HG02678 (cell line): ENCODE measurements at regions not wholly inside any gene's neighbourhood (a gene's known extent, or its start where the extent isn't known, plus 50 kb on each side); places are given as distances from the start of the nearest gene placed in this dataset.

Experiments used
- ATAC-seq: cut with Tn5 transposase; IDR thresholded peaks from one replicate; pipeline ENCODE4 v1.9.1; 2021; ENCODE audit warnings: mild to moderate bottlenecking, moderate library complexity; ENCODE audit not compliant: unreplicated experiment

DNA sequence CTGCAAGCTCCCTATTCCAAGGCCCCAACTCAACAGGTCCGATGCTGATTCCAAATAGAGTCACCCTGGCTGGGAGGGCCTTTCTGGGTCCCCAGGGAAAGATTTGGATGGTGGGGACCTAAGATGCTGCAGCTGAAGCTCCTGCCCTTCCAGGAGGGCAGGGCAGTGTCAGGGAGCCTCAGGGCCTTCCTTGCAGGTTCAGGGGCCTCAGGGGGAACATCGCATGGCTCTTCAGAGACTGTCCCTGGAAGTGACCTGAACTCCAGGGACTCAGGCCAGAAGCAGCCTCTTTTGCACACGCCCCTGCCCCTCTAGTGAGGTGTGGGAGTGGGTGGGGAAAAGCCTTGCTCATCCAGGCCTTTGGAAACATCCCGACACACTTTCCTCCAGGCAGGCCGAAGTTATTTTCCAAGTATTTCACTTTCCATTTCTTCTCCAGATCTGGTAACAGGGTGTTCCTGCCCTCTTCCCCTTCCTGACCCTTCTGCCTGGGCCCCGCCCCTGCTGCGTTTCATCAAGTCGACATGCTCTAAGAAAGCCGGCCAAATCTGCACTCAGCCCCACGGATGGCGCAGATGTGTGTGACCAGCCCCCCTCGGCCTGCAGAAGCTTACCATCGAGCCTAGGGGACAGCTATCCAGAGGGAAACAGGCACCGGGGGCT is 159.5 kb downstream of the FGF18 start:
- ATAC-seq, result no peak

DNA sequence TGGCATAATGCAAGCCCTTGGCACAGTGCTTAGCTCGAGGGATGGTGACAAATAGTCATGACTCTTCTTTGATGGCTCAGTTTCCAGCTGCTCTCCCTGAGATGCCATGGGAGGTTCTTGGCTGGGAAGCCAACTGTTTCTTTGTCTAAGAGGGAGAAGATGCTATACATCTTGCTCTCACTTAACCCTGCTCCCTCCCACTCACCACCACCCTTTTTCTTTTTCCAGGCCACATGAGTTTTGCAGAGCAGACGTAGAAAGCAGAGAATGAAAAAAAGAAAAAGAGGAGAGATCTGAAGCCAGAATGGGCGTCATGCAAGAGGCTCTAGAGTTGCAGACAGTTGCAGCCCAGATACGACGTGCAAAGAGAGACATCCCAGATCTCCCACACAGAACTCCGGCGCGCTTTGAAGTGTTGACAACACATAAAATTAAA is 160.5 kb downstream of the FGF18 start:
- ATAC-seq, result no peak

DNA sequence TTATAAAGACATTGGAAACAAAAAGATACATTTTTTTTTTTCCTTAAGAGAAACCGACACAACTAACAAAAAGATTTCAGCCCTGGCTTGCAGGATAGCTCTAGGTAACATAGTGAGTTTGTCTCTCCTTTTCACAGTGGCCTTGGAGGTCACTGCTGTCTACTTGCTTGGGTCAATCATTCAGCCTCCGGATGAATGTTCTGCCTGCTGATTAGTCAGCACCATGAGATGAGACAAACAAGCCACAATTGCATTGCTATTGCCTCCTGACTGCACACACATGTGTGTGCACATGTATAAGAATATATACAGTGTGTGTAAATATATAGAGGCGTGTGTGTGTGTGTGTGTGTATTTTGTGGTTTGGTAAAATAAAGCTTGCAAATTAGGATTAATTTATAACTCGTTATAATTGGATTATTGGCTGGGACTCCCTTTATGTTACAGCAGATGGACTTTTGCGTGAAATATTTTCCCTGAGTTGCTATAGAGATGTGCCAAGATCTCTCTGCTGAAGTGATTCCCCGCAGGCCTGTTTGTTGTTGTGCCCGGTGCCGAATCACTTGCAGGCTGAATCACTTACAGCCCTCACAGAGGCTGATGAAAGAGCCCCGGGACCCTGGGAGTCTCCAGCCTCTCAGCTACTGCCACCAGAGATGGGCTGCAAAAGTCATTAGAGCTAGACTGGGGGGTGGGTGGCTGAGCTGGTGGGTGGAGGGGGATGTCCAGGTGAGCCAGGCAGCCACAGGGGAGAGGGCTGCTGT is 161.2 kb downstream of the FGF18 start:
- no peak for ATAC-seq

DNA sequence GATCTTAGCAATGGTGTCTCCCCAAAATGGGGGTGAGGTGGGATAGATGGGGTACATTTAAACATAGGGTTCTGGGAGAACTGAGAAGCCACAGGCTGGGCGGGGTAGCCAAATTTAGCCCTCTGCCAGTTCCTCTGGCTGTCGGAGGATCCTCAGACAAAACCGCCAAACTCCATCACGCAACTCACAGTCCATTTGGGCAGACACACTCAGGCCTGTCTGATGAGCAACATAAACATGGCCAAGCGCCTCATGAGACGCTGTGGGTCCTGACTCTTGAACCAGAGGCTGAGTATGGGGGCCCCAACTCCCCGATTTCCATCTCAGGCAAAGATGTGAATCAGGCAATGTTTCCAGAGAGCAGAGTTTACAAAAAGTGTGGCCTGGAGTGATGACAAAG is 162.3 kb downstream of the FGF18 start:
- ATAC-seq, result no peak

- ATAC-seq, result no peak
Measured at GRCh38 chr5:171582849-171583248, 163.4 kb downstream of the FGF18 start.

GRCh38 chr5:171585981-171586380 is 166.5 kb downstream of the FGF18 start:
- no peak for ATAC-seq

DNA sequence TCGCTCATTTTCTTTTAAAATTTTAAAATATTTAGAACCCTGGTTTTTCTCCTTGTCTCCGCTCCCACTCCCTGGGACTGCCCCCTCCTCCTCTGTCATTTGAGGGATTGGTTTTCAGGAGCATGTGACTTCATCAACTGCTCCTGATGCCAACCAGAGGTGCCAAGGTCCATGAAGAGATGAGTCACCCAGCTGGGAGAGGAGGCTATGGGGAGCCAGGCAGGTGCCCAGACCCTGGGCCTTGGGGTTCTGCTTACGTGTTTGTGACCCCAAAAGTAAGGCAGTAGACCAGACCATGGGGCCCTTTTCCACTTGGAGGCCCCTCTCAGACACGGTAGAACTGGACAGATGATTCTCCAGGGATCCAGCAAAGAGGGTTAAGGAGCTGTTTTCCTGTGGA is 167.0 kb downstream of the FGF18 start:
- no peak for ATAC-seq

DNA sequence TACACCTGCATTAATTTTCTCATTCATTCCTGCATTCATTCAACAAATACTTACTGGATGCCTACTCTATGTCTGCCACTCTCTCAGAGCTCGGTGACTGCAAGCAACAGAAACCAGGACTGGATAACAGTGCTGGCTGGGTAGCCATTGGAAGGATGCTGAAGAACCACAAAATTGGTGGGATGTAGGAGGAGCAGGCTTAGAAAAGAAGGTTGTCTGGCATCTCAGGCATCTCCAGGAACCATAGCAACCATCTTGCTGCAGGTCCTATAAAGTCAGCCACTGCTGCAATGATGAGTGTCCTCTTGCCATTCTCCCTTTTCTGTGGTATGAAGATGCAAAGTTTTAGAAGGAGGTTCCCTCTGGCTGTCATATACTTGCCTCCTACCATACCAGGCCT is 168.6 kb downstream of the FGF18 start:
- no peak for ATAC-seq

GRCh38 chr5:171588790-171589189 is 169.3 kb downstream of the FGF18 start:
- no peak for ATAC-seq

- ATAC-seq, result no peak
Measured at GRCh38 chr5:171589461-171589860, 170.0 kb downstream of the FGF18 start.

- no peak for ATAC-seq
Measured at GRCh38 chr5:171592076-171592475, 172.6 kb downstream of the FGF18 start.

DNA sequence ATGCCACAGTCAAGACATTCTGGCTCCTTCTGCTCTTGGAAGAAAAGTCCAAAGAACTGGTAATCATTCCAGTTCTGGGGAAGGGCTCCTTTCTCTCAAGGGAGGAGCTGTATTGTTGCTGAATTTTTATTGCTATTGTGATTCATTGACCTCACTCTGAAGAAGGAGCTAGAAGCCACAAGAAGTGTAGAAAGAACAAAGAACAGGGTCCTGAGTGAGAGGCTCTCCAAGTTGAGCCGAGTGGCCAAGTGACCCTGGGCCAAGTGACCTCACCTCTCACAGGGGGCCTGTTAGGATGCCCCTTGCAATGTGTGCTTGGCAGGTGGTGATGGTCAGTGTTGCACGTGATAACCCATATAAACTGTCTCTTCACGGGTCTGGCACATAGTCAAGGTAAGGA is 173.3 kb downstream of the FGF18 start:
- no peak for ATAC-seq

GRCh38 chr5:171593401-171593800 is 174.0 kb downstream of the FGF18 start:
- ATAC-seq, result no peak

- ATAC-seq, result no peak
Measured at GRCh38 chr5:171593976-171594375, 174.5 kb downstream of the FGF18 start.

DNA sequence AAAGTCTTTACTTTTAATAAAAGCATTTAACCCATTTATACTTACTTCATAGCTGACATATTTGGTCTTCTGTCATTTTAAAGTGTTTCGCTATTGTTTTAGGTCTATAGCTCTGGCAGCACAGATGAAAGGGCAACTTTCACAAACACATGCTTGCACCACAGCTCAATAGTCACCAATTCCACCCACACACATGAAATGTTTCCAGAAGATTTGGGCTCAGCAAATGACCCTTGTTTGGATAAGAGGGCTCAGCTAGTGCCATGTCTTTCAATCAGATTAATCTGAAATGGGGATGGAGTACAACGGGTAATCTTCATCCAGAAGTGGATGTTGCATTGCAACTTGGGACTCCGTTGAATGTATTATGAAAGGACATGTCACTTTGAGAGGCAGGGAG is 176.0 kb downstream of the FGF18 start:
- ATAC-seq, result peak; percentile 6

DNA sequence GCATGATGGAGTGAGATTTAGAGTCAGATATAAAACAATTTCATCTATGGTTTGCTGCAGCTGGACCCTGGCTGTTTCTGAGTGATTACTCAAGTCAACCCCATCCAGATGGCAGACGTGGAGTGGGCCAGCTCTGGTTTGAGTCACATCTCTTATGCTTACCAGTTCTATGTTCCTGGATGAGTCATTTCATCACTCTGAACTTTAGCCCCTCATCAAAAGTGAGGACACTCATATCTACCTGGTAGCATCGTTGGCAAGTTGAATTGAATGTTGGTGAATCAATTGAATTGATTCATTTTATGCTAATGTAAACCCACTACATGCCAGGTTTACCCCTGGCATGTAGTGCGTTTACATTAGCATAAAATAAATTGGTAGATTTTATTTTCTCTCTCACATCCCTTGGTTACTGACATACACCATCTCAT is 176.4 kb downstream of the FGF18 start:
- peak; percentile 76 for ATAC-seq

- no peak for ATAC-seq
Measured at GRCh38 chr5:171596391-171596878, 177.0 kb downstream of the FGF18 start.

- no peak for ATAC-seq
Measured at GRCh38 chr5:171597946-171598640, 178.6 kb downstream of the FGF18 start.

DNA sequence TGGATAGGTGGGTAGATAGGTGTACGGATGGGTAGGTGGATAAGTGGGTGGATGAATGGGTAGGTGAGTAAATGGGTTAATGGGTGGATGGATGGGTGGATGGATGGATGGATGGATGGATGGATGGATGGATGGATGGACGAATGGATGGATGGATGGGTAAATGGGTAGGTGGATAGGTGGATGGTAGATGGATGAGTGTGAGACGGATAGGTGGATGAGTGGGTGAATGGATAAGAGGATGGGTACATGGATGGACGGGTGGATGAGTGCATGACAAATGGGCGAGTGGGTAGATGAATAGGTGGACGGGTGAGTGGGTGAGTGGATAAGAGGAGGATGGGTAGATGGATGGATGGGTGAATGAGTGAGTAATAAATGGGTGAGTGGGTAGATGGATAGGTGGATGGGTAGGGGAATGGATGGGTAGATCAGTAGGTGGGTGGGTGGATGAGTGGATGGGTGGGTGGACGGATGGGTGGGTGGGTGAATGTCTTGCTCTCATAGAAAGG is 179.2 kb downstream of the FGF18 start:
- ATAC-seq, result no peak

DNA sequence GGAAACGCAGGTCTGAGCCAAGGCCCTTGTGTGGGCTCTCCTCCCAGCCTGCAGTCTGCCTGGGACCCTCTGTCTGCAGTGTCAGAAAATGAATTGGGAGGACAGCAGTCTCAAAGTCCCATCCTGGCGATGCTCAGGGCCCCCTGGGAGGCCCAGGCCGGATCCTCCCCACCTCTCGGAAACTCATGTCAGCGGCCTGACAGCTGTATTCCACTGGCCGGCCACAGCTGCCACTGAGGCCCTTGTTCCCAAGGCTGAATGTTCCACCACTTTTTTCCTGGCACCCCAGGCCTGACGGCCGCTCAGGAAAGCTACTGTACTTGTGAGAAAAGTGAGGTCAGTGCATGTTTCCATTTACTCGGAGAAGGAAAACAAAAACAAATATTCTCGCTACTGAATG is 180.0 kb downstream of the FGF18 start:
- no peak for ATAC-seq

- no peak for ATAC-seq
Measured at GRCh38 chr5:171599957-171600612, 180.6 kb downstream of the FGF18 start.
